Lung (tissue), 11 donors: ENCODE measurements at regions not wholly inside any gene's neighbourhood (a gene's known extent, or its start where the extent isn't known, plus 50 kb on each side); places are given as distances from the start of the nearest gene placed in this dataset.

ENCODE experiments used
- ATAC-seq: fragments of 200-7000 bp; cut with Tn5 transposase; one replicate; pipeline ENCODE4 v1.9.1; 2020; ENCODE audit warnings: moderate number of reproducible peaks; ENCODE audit not compliant: insufficient read depth, low FRiP score
- DNase-seq, 3 donors: peaks; one replicate each; pipeline ENCODE4 v3.0.0-alpha.2; 2013 to 2017
- H3K27ac ChIP-seq, 2 donors: one replicate each; pipeline ENCODE4 v1.5.1; 2013; ENCODE audit warnings: mild to moderate bottlenecking in 2 of 2, moderate library complexity in 2 of 2, control low read depth in 1 of 2, inconsistent platforms in 1 of 2, low read depth in 1 of 2, low read length in 1 of 2
- H3K27me3 ChIP-seq, 3 donors: one replicate each; pipeline ENCODE4 v1.5.1; 2013; ENCODE audit warnings: low read length in 2 of 3; ENCODE audit not compliant: control insufficient read depth in 3 of 3, insufficient read depth in 3 of 3
- H3K36me3 ChIP-seq, 4 donors: one replicate each; pipeline ENCODE4 v1.5.1; 2013; ENCODE audit warnings: low read length in 4 of 4, mild to moderate bottlenecking in 1 of 4, moderate library complexity in 1 of 4; ENCODE audit not compliant: control insufficient read depth in 4 of 4, insufficient read depth in 4 of 4
- H3K4me1 ChIP-seq, 5 donors: one replicate each; pipeline ENCODE4 v1.5.1; 2013; ENCODE audit warnings: low read length in 5 of 5, mild to moderate bottlenecking in 2 of 5, moderate library complexity in 1 of 5; ENCODE audit not compliant: control insufficient read depth in 5 of 5, insufficient read depth in 5 of 5
- H3K4me3 ChIP-seq: one replicate; pipeline ENCODE4 v1.5.1; 2013; ENCODE audit warnings: mild to moderate bottlenecking, control low read depth, moderate library complexity
- H3K9ac ChIP-seq, 2 donors: one replicate each; pipeline ENCODE4 v1.5.1; 2013; ENCODE audit warnings: low read length in 2 of 2, control low read depth in 1 of 2; ENCODE audit not compliant: insufficient read depth in 1 of 2
- H3K9me3 ChIP-seq, 4 donors: one replicate each; pipeline ENCODE4 v1.5.1; 2013; ENCODE audit warnings: low read length in 3 of 4, mild to moderate bottlenecking in 1 of 4, moderate library complexity in 1 of 4; ENCODE audit not compliant: control insufficient read depth in 4 of 4, insufficient read depth in 3 of 4
- CTCF ChIP-seq: IDR thresholded peaks from 2 replicates; pipeline ENCODE4 v1.5.1; 2012; ENCODE audit warnings: mild to moderate bottlenecking; ENCODE audit errors: control extremely low read depth, extremely low read depth
- whole genome bisulfite sequencing, 2 donors: extraction: QIAGEN DNeasy Blood & Tissue Kit; methylation state at CpG; one replicate each; pipeline ENCODE4 v1.1.7; 2013; 5-methylcytosine and 5-hydroxymethylcytosine counted together
- donor health status: control.
- donor health status: control.
- donor health status: Bipolar disorder and iron deficiency.
- donor health status: healthy.
- donor health status: DM: yes; HTN: yes; CAD: no.

- no peak overlapping the region for H3K4me3 ChIP-seq
- 83 to 85% methylated on average over 6 of the region's 6 CpGs for WGBS, 2 donors
- DNase-seq: no peak
- H3K4me1 ChIP-seq: no peaks in the 10 kb centered on the region
- H3K9me3 ChIP-seq: peaks cover 0 to 6% (median under 1%) of the 10 kb centered on the region in 4 donors
- no peak for TF ChIP-seq CTCF
- H3K36me3 ChIP-seq: no peaks in the 10 kb centered on the region
- H3K9ac ChIP-seq: no peak overlapping the region
- no peak for ATAC-seq
- H3K27me3 ChIP-seq: no peaks in the 10 kb centered on the region
- H3K27ac ChIP-seq: no peak overlapping the region
Measured at GRCh38 chr14:42950363-42950762, 1343.7 kb downstream of the LRFN5 start.

- no peak for ATAC-seq
- Histone ChIP-seq H3K27ac (no peak overlapping the region), H3K27me3 (no peaks in the 10 kb centered on the region), H3K4me3 (no peak overlapping the region), H3K36me3 (no peaks in the 10 kb centered on the region), H3K9ac (no peak overlapping the region), H3K4me1 (no peaks in the 10 kb centered on the region), H3K9me3 (peaks cover 0 to 6% (median under 1%) of the 10 kb centered on the region in 4 donors)
- DNase-seq: peak in 1 of 3 donors; percentile 2
- no peak for TF ChIP-seq CTCF
Measured at GRCh38 chr14:42947991-42948390, 1341.3 kb downstream of the LRFN5 start.

DNA sequence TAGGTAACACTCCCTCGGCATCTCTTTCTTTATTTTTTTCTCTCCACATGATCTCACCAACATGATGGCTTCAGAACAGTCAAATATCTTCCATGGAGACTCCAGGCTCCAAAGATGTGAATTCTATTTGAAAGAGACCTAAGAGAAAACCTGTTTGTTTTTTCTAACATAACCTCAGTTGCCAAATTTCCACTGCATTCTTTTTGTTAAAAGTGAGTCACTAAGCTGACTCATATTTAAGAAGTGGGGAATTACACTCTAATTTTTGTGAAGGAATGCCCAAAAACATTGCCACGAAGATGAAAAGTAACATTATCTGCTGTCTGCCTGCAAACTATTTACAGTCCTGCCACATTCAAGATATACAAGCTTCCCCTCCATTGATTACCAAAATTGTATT, 1337.6 kb downstream of the LRFN5 start:
- Histone ChIP-seq H3K9ac (no peak overlapping the region), H3K27me3 (no peaks in the 10 kb centered on the region), H3K27ac (no peak overlapping the region), H3K4me3 (no peak overlapping the region), H3K9me3 (peaks cover 0 to 3% (median under 1%) of the 10 kb centered on the region in 4 donors), H3K4me1 (no peaks in the 10 kb centered on the region), H3K36me3 (no peaks in the 10 kb centered on the region)
- no peak for DNase-seq
- TF ChIP-seq CTCF: no peak
- no peak for ATAC-seq
- 66 to 75% methylated on average over 2 of the region's 2 CpGs for WGBS, 2 donors

DNA sequence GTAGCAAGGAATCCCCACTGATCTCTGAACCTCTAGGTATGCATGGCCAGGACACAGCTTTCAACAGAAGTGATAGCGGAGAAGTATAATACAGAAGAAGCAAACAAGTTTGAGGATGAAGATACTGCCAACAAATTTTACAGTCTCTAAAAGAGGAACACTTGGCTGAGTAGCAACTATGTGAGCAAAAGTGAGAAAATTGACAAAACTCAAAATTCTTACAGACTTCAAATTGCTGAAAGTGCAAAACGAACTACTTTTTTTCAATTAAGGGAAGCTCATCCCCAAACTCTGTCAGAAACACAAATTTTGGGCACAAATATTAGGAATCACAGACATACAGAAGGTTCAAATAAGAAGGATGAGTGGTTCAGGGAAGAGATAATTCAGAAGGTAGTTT, 1324.6 kb downstream of the LRFN5 start:
- no peak overlapping the region for H3K27ac ChIP-seq
- no peaks in the 10 kb centered on the region for H3K4me1 ChIP-seq
- WGBS, 2 donors: 77 to 85% methylated on average over 2 of the region's 2 CpGs
- no peak for TF ChIP-seq CTCF
- no peak overlapping the region for H3K4me3 ChIP-seq
- no peak overlapping the region for H3K9ac ChIP-seq
- ATAC-seq (no peak), DNase-seq (no peak)
- H3K9me3 ChIP-seq: peaks cover 0 to 8% (median 0%) of the 10 kb centered on the region in 4 donors
- no peaks in the 10 kb centered on the region for H3K27me3 ChIP-seq
- H3K36me3 ChIP-seq: no peaks in the 10 kb centered on the region
